ENCODE measurements at regions not wholly inside any gene's neighbourhood (a gene's known extent, or its start where the extent isn't known, plus 50 kb on each side); places are given as distances from the start of the nearest gene placed in this dataset.
A peak's percentile ranks its signal among the peaks of the same experiment; 100 is the strongest.

DNA sequence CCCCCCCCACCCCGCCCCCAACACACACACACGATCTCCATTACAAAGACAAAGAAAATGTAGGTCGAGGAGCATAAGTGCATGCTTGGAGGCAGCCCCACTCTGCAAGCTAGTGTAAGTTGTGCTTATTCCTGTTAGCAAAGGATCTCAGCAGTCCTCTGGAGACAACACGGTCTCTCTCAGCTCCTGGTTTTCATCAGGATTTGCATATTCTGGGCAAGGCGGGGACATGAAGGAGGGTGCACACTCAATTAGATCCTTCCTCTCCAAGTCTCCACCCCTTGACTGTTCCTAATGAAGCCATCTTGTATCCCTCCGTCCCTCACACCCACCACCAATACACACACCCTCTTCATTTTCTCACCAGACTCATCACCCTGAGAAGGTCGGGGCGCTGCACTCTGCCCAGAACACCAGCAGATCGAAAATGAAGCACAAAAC is 63.8 kb downstream of the MRPL46 start:
- Histone ChIP-seq H3K4me3 (no peak overlapping the region), H3K27ac (no peak overlapping the region)

DNA sequence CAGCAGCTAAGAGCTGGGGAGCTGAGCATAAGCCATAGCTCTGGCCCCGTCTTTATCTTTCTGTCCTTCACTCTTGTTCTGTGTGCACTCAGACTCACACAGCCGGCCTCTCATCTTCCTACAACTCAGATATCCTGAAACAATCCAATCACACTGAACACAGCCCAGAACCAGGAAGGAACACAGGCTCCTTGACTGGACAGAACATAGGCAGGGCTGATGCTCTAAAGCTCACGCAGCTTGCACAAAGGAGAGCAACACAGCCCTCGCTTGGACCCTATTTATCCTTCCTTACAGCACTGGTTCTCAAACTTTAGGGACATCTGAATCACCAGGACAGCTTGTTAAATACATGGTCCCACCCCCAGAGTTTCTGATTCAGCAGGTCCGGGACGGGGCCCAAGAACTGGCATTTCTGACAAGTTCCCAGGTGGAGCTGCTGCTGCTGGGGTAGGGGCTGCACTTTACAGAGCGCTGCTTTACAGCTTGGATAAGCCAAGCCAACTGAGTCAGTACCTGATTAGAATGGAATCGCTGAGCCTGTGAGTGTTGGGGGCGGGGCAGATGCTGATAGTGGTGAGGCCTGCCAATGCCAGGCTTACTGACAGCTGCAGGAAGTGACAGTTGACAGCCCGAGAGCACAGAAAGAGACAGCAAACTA is 65.1 kb downstream of the MRPL46 start:
- Histone ChIP-seq H3K4me3 (no peak overlapping the region), H3K27ac (no peak overlapping the region)

GRCh38 chr15:88401251-88401995 is 65.8 kb downstream of the MRPL46 start:
- H3K4me3 ChIP-seq = no peak overlapping the region
- peak overlapping the region in 1 of 21 experiments; percentile 38 for H3K27ac ChIP-seq

- no peak overlapping the region for H3K4me3 ChIP-seq
- H3K27ac ChIP-seq = peak overlapping the region in 1 of 21 experiments; percentile 38
These were observed 66.5 kb downstream of the MRPL46 start for GRCh38 chr15:88400591-88401250.

DNA sequence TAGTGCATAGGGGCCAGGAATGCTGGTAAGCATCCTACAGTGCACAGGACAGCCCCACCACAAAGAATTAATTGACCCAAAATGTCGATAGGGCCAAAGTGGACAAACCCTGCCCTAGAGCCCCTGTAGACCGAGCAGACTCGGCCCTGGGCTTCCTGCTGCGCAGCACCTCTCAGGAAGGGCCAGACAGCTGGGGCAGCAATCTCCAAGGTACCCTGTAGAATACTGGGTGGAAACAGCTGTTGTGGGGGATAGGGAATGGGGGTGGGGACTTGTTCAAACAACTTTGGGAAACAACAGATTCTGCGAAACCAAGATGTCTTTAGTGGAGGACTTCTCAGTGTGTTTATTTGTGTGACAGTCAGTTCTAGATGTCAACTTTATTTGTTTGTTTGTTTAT is 67.1 kb downstream of the MRPL46 start:
- no peak overlapping the region for H3K4me3 ChIP-seq
- H3K27ac ChIP-seq = no peak overlapping the region

- no peak overlapping the region for H3K27ac ChIP-seq
- no peak overlapping the region for H3K4me3 ChIP-seq
These were observed 68.0 kb downstream of the MRPL46 start for GRCh38 chr15:88399021-88399685.

- no peak overlapping the region for H3K4me3 ChIP-seq
- no peak overlapping the region for H3K27ac ChIP-seq
These were observed 69.2 kb downstream of the MRPL46 start for GRCh38 chr15:88398011-88398410.

GRCh38 chr15:88397506-88397905 is 69.7 kb downstream of the MRPL46 start:
- no peak overlapping the region for H3K27ac ChIP-seq
- H3K4me3 ChIP-seq = no peak overlapping the region

DNA sequence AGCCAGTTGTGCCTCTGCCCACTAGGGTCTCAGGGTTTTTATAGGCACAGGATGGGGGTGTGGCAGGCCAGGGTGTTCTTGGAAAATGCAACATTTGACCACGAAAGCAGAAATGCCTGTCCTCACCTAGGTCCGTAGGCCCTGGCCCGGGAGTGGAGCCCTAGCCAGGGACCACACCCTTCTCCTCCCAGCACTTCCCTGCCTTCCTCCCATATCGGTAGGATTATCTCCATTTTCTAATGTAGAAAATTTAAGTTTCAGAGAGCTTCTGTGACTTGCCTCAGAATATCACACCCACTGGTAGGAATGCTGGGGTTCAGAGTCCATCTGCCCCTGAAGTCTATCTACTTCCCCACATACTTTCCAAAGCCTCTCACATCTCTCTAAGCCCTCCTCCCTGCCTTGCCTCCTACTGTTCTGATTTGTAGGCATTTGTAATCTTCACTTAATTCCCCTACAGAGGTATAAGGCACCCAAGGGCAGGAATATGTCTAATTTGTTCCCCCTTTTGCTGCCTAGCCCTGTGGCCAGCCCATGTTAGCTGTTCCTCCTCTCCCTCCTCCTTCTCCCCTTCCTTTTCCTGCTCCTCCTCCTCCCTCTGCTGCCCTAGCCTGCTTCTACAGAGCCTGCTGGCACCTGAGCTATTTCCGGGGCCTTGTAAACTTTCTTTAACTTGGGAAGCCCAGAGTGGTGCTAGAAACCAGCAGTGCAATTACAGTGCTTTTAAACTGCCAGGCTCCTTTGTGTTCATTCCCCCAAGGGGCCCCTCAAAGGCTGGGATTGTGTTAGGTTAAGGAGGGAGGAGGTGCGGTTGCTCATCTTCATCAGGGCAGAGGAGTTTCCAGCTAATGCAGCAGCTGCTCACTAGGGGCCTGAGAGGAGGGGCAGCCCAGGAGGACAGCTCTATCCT is 71.1 kb downstream of the MRPL46 start:
- Histone ChIP-seq H3K27ac (no peak overlapping the region), H3K4me3 (no peak overlapping the region)

GRCh38 chr15:88395241-88395640 is 71.9 kb downstream of the MRPL46 start:
- Histone ChIP-seq H3K27ac (no peak overlapping the region), H3K4me3 (no peak overlapping the region)

GRCh38 chr15:88394553-88395145 is 72.5 kb downstream of the MRPL46 start:
- H3K4me3 ChIP-seq = no peak overlapping the region
- peak overlapping the region in 1 of 21 experiments; percentile 35 for H3K27ac ChIP-seq

- Histone ChIP-seq H3K4me3 (no peak overlapping the region), H3K27ac (peak overlapping the region in 1 of 21 experiments; percentile 35)
These were observed 73.3 kb downstream of the MRPL46 start for GRCh38 chr15:88393719-88394519.

- H3K4me3 ChIP-seq = no peak overlapping the region
- no peak overlapping the region for H3K27ac ChIP-seq
These were observed 75.5 kb downstream of the MRPL46 start for GRCh38 chr15:88391700-88392099.

DNA sequence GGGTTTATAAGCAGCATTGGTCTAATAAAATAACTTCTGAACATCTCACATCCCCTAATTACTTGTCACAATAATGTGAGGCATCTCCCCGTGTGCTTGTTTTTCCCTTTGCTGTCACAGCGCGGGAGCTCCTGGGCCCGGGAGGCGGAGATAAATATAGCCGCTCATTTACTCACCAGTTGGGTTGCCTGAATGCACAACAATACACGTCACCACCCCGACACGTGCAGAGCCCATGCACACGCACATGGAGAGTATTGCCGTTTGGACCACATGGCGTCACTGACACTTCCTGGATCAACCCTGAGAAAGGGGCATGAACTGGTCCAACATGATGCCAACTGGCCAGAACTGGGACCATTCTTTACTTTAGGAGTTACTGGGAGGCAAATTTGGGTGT is 76.2 kb downstream of the MRPL46 start:
- no peak overlapping the region for H3K27ac ChIP-seq
- no peak overlapping the region for H3K4me3 ChIP-seq

DNA sequence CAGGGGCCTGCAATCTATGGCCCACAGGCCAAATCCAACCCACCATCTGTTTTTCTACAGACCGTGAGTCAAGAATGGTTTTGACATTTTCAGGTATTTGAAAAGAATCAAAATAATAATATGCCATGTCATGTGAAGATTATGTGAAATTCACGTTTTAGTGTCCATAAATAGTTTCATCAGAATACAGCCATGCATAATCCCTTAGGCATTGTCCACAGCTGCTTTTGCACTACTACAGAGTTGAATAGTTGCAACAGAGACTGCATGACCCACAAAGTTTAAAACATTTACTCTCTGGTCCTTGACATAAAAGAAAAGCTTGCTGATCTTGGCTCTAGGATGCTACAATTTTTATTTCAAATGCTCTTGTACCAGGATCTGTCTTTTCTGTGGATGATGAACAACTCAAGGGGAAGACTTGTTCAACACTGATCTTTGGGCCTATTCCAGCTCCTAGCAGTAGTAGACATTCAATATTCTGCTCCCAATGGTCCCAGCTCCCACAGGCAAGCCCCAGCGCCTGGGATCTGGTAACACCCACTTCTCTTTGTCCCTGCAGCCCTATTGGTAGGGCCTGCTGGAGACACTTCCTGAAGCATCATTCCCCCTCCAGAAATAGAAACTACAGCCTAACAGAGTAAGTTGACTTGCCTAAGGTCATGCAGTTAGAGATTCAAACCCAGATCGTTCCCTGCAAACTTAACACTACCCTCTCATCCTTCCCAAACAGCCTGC is 76.9 kb downstream of the MRPL46 start:
- H3K4me3 ChIP-seq = no peak overlapping the region
- H3K27ac ChIP-seq = no peak overlapping the region

DNA sequence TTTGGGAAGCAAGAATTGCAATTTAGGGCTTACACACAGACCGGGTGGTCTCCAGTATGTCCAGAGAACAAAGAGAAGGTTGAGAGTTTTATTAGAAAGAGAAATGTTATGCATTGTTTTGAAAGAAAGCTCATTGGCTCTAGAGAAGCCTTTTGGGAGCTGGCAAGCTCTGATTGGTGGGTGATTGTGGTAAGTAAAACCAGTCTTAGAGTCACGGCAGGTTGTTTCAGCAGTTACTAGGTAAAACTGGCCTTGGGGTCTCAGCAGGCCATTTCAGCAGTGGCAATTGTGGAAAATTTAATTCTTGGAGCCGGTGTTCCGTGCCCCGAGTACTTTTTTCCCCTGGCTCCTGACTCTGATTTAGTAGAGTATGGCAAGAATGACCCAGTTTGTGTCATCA is 78.1 kb downstream of the MRPL46 start:
- Histone ChIP-seq H3K4me3 (no peak overlapping the region), H3K27ac (no peak overlapping the region)

- no peak overlapping the region for H3K27ac ChIP-seq
- H3K4me3 ChIP-seq = no peak overlapping the region
These were observed 78.5 kb downstream of the MRPL46 start for GRCh38 chr15:88388686-88389085.

Data from skin epidermis (tissue), 12 donors.